ENCODE measurements at regions not wholly inside any gene's neighbourhood (a gene's known extent, or its start where the extent isn't known, plus 50 kb on each side); places are given as distances from the start of the nearest gene placed in this dataset.

- peaks cover 65% of the 10 kb centered on the region for H3K27me3 Mint-ChIP-seq
- no peak overlapping the region for H3K27ac Mint-ChIP-seq
- DNase-seq (no peak), ATAC-seq (no peak)
- H3K9me3 ChIP-seq (ENCODE audit: control insufficient read depth, low read length, poor library complexity, severe bottlenecking), result no peaks in the 10 kb centered on the region
- no peak overlapping the region for H3K4me3 Mint-ChIP-seq
- H3K4me1 Mint-ChIP-seq, result no peaks in the 10 kb centered on the region
- H3K36me3 Mint-ChIP-seq (ENCODE audit: low read depth), result no peaks in the 10 kb centered on the region
Observed at GRCh38 chr17:79522414-79522813, 88.4 kb downstream of the RBFOX3 start.

- no peaks in the 10 kb centered on the region for H3K4me1 Mint-ChIP-seq
- ATAC-seq, result no peak
- H3K27me3 Mint-ChIP-seq, result peaks cover 63% of the 10 kb centered on the region
Observed at GRCh38 chr17:79521225-79521624, 89.6 kb downstream of the RBFOX3 start.

GRCh38 chr17:79520167-79521165 lies 90.4 kb downstream of the RBFOX3 start:
- Mint-ChIP-seq H3K4me3 (no peak overlapping the region), H3K27me3 (peaks cover 63% of the 10 kb centered on the region), H3K36me3 (ENCODE audit: low read depth) (peaks cover 2% of the 10 kb centered on the region), H3K4me1 (peaks cover 2% of the 10 kb centered on the region), H3K27ac (no peak overlapping the region)
- DNase-seq (no peak), ATAC-seq (no peak)
- no peaks in the 10 kb centered on the region for H3K9me3 ChIP-seq (ENCODE audit: control insufficient read depth, low read length, poor library complexity, severe bottlenecking)

More at GRCh38 chr17:79521225-79521624, 89.6 kb downstream of the RBFOX3 start:
- Mint-ChIP-seq H3K4me3 (no peak overlapping the region), H3K27ac (no peak overlapping the region), H3K36me3 (ENCODE audit: low read depth) (peaks cover 2% of the 10 kb centered on the region)
- H3K9me3 ChIP-seq (ENCODE audit: control insufficient read depth, low read length, poor library complexity, severe bottlenecking), result no peaks in the 10 kb centered on the region
- DNase-seq, result no peak

GRCh38 chr17:79519601-79520000 lies 91.2 kb downstream of the RBFOX3 start:
- peaks cover 2% of the 10 kb centered on the region for H3K4me1 Mint-ChIP-seq
- no peak for DNase-seq
- ATAC-seq, result no peak
- peaks cover 61% of the 10 kb centered on the region for H3K27me3 Mint-ChIP-seq
- H3K9me3 ChIP-seq (ENCODE audit: control insufficient read depth, low read length, poor library complexity, severe bottlenecking), result no peaks in the 10 kb centered on the region
- peaks cover 2% of the 10 kb centered on the region for H3K36me3 Mint-ChIP-seq (ENCODE audit: low read depth)
- H3K4me3 Mint-ChIP-seq, result no peak overlapping the region
- H3K27ac Mint-ChIP-seq, result no peak overlapping the region

- Mint-ChIP-seq H3K4me1 (peaks cover 2% of the 10 kb centered on the region), H3K27me3 (peaks cover 54% of the 10 kb centered on the region), H3K27ac (no peak overlapping the region), H3K4me3 (no peak overlapping the region), H3K36me3 (ENCODE audit: low read depth) (peaks cover 2% of the 10 kb centered on the region)
- H3K9me3 ChIP-seq (ENCODE audit: control insufficient read depth, low read length, poor library complexity, severe bottlenecking), result no peaks in the 10 kb centered on the region
- DNase-seq, result no peak
- no peak for ATAC-seq
Observed at GRCh38 chr17:79518585-79519523, 92.0 kb downstream of the RBFOX3 start.

- ATAC-seq, result no peak
- Mint-ChIP-seq H3K36me3 (ENCODE audit: low read depth) (peaks cover 2% of the 10 kb centered on the region), H3K4me1 (peaks cover 2% of the 10 kb centered on the region)
Observed at GRCh38 chr17:79517827-79518584, 92.8 kb downstream of the RBFOX3 start.

GRCh38 chr17:79515646-79516571 lies 94.9 kb downstream of the RBFOX3 start:
- Mint-ChIP-seq H3K27ac (no peak overlapping the region), H3K36me3 (ENCODE audit: low read depth) (peaks cover 2% of the 10 kb centered on the region), H3K4me3 (no peak overlapping the region), H3K4me1 (peaks cover 2% of the 10 kb centered on the region), H3K27me3 (peaks cover 46% of the 10 kb centered on the region)
- DNase-seq, result no peak
- no peaks in the 10 kb centered on the region for H3K9me3 ChIP-seq (ENCODE audit: control insufficient read depth, low read length, poor library complexity, severe bottlenecking)
- ATAC-seq, result no peak

More at GRCh38 chr17:79517827-79518584, 92.8 kb downstream of the RBFOX3 start:
- Mint-ChIP-seq H3K27ac (no peak overlapping the region), H3K27me3 (peaks cover 47% of the 10 kb centered on the region), H3K4me3 (no peak overlapping the region)
- no peak for DNase-seq
- no peaks in the 10 kb centered on the region for H3K9me3 ChIP-seq (ENCODE audit: control insufficient read depth, low read length, poor library complexity, severe bottlenecking)

GRCh38 chr17:79515110-79515509 lies 95.7 kb downstream of the RBFOX3 start:
- H3K4me3 Mint-ChIP-seq, result no peak overlapping the region
- peaks cover 45% of the 10 kb centered on the region for H3K27me3 Mint-ChIP-seq
- ATAC-seq (no peak), DNase-seq (no peak)
- H3K36me3 Mint-ChIP-seq (ENCODE audit: low read depth), result peaks cover 2% of the 10 kb centered on the region
- no peaks in the 10 kb centered on the region for H3K9me3 ChIP-seq (ENCODE audit: control insufficient read depth, low read length, poor library complexity, severe bottlenecking)
- peaks cover 2% of the 10 kb centered on the region for H3K4me1 Mint-ChIP-seq
- no peak overlapping the region for H3K27ac Mint-ChIP-seq

- DNase-seq (no peak), ATAC-seq (no peak)
- no peak overlapping the region for H3K4me3 Mint-ChIP-seq
- H3K4me1 Mint-ChIP-seq, result peaks cover 2% of the 10 kb centered on the region
- H3K36me3 Mint-ChIP-seq (ENCODE audit: low read depth), result peaks cover 2% of the 10 kb centered on the region
- H3K27me3 Mint-ChIP-seq, result peaks cover 43% of the 10 kb centered on the region
- no peaks in the 10 kb centered on the region for H3K9me3 ChIP-seq (ENCODE audit: control insufficient read depth, low read length, poor library complexity, severe bottlenecking)
- no peak overlapping the region for H3K27ac Mint-ChIP-seq
Observed at GRCh38 chr17:79513820-79514535, 96.9 kb downstream of the RBFOX3 start.

GRCh38 chr17:79513206-79513605 lies 97.6 kb downstream of the RBFOX3 start:
- no peaks in the 10 kb centered on the region for H3K9me3 ChIP-seq (ENCODE audit: control insufficient read depth, low read length, poor library complexity, severe bottlenecking)
- Mint-ChIP-seq H3K4me3 (no peak overlapping the region), H3K27me3 (peaks cover 35% of the 10 kb centered on the region), H3K4me1 (peaks cover 2% of the 10 kb centered on the region), H3K27ac (no peak overlapping the region), H3K36me3 (ENCODE audit: low read depth) (peaks cover 2% of the 10 kb centered on the region)
- ATAC-seq (no peak), DNase-seq (no peak)

- H3K4me3 Mint-ChIP-seq, result no peak overlapping the region
- H3K36me3 Mint-ChIP-seq (ENCODE audit: low read depth), result peaks cover under 1% of the 10 kb centered on the region
- H3K4me1 Mint-ChIP-seq, result peaks cover 2% of the 10 kb centered on the region
- no peak overlapping the region for H3K27ac Mint-ChIP-seq
- no peaks in the 10 kb centered on the region for H3K9me3 ChIP-seq (ENCODE audit: control insufficient read depth, low read length, poor library complexity, severe bottlenecking)
- ATAC-seq (no peak), DNase-seq (no peak)
- H3K27me3 Mint-ChIP-seq, result peaks cover 23% of the 10 kb centered on the region
Observed at GRCh38 chr17:79511471-79511870, 99.4 kb downstream of the RBFOX3 start.

Measured in T-helper 17 cell (primary cell).